ENCODE measurements at regions not wholly inside any gene's neighbourhood (a gene's known extent, or its start where the extent isn't known, plus 50 kb on each side); places are given as distances from the start of the nearest gene placed in this dataset.

DNA sequence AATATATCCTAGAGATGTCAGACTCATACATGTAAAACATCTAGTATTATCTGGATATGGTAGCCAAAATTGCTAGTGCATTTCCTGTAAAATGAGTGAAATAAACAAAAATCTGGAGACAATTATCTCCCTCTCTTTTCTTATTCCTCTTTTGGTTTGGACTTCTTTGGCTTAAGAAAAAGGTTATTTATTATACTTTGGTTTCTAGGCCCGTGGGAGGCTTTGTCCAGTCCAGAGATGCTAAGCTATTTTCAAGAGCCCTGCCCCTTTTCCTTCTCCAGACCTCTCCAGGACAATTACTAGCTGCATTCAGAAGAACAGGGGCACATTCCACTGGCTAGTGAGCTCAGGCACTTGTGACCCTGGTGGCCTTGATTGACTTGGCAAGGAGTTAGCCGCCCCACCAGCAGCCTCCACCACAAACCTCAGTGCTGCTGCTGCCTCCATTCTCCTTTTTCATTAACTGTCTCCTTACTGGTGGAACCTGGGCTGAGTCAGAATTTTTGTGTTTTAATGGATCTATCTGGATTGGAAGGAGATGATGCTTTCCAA is 747.3 kb upstream of the TENM4 start:
- TF ChIP-seq, protein P1, sequence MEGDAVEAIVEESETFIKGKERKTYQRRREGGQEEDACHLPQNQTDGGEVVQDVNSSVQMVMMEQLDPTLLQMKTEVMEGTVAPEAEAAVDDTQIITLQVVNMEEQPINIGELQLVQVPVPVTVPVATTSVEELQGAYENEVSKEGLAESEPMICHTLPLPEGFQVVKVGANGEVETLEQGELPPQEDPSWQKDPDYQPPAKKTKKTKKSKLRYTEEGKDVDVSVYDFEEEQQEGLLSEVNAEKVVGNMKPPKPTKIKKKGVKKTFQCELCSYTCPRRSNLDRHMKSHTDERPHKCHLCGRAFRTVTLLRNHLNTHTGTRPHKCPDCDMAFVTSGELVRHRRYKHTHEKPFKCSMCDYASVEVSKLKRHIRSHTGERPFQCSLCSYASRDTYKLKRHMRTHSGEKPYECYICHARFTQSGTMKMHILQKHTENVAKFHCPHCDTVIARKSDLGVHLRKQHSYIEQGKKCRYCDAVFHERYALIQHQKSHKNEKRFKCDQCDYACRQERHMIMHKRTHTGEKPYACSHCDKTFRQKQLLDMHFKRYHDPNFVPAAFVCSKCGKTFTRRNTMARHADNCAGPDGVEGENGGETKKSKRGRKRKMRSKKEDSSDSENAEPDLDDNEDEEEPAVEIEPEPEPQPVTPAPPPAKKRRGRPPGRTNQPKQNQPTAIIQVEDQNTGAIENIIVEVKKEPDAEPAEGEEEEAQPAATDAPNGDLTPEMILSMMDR (conservative IDR thresholded peaks at IDR 0.05; ENCODE audit: low read depth, low read length), result no peak
- TF ChIP-seq CEBPB (IDR thresholded peaks at IDR 0.05; ENCODE audit: low read depth, low read length), result no peak
- no peak for TF ChIP-seq POLR2A (IDR thresholded peaks at IDR 0.05; ENCODE audit: low read depth, low read length)
- TF ChIP-seq NFE2L2 (IDR thresholded peaks at IDR 0.05; ENCODE audit: low read depth, low read length), result no peak
- no peak for TF ChIP-seq RAD21 (IDR thresholded peaks at IDR 0.05; ENCODE audit: low read length)
- TF ChIP-seq, protein P2, sequence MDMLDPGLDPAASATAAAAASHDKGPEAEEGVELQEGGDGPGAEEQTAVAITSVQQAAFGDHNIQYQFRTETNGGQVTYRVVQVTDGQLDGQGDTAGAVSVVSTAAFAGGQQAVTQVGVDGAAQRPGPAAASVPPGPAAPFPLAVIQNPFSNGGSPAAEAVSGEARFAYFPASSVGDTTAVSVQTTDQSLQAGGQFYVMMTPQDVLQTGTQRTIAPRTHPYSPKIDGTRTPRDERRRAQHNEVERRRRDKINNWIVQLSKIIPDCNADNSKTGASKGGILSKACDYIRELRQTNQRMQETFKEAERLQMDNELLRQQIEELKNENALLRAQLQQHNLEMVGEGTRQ (IDR thresholded peaks at IDR 0.05; ENCODE audit: low read depth, low read length), result no peak
- no peak for TF ChIP-seq RFX5 (IDR thresholded peaks at IDR 0.05; ENCODE audit: low read depth, low read length)
- TF ChIP-seq MXI1 (IDR thresholded peaks at IDR 0.05; ENCODE audit: borderline replicate concordance, low read depth, low read length), result no peak
- TF ChIP-seq, protein P3, sequence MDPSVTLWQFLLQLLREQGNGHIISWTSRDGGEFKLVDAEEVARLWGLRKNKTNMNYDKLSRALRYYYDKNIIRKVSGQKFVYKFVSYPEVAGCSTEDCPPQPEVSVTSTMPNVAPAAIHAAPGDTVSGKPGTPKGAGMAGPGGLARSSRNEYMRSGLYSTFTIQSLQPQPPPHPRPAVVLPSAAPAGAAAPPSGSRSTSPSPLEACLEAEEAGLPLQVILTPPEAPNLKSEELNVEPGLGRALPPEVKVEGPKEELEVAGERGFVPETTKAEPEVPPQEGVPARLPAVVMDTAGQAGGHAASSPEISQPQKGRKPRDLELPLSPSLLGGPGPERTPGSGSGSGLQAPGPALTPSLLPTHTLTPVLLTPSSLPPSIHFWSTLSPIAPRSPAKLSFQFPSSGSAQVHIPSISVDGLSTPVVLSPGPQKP (IDR thresholded peaks at IDR 0.05; ENCODE audit: borderline replicate concordance, low read depth, low read length), result no peak
- no peak for TF ChIP-seq RCOR1 (IDR thresholded peaks at IDR 0.05; ENCODE audit: insufficient replicate concordance, low read length)
- TF ChIP-seq MAFK (IDR thresholded peaks at IDR 0.05; ENCODE audit: low read depth, low read length), result no peak
- TF ChIP-seq FOS (IDR thresholded peaks at IDR 0.05; ENCODE audit: low read depth, low read length), result no peak
